Kasumi-1 (cell line): ENCODE measurements at regions not wholly inside any gene's neighbourhood (a gene's known extent, or its start where the extent isn't known, plus 50 kb on each side); places are given as distances from the start of the nearest gene placed in this dataset.

Experiments
- DNase-seq, 2 experiments: peaks; one replicate each; lab custom pipeline; 2025; lab: John Stamatoyannopoulos, UW

DNA sequence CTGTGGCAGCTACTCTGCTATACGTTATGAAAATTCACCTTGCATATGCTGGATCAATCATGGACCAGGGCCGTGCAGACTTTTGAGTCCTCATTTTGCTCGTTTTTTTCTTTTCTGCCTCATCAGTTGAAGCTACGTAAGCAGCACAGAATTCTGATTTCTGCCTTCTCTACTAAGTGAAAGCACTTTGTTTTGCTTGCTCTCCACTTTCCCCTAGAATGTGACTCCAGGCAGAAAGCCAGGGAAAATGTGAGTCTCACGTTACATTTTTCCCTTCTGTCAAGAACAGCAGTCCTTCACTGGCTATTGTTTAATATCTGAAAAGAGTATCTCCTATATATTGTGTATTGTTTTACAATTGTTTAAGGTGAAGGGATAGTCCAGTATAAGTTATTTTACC is 1840.1 kb downstream of the PCDH7 start:
- no peak for DNase-seq

DNA sequence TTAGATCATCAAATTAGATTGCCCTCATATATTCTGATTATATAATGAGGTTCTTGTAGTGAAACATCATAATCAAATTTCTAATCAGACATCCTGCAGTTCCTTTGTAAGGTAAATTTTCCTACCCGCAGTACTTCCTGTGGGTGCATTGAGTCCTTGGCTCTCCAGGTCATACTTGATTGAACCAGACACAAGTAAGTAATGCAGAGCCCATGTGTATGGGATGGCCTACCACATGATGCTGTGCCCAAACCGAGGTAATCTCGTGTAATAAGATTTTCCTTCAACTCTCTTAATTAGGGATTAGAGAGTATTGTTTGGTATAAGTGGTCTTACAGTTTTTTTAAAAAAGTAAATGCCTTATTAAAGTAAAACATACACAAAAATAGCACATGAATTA is 1841.8 kb downstream of the PCDH7 start:
- no peak for DNase-seq

DNA sequence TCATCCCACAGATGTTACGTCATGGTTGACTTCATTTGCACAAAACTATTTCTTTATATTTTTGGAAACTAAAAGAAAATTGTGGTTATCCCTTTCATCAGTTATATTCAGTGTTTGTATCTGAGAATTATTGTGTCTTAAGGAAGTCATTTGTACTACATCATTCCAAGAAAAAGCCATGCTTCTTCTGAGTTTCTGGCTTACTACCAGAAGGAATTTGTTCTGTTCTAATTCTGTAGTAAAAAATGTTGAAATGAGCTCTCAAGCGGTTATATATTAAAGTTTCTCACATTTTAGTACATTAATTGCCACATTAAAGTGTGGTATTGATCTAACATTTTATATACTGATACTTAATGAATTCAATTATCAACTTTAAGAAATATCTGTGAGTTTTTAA is 1844.5 kb downstream of the PCDH7 start:
- DNase-seq, result no peak

DNA sequence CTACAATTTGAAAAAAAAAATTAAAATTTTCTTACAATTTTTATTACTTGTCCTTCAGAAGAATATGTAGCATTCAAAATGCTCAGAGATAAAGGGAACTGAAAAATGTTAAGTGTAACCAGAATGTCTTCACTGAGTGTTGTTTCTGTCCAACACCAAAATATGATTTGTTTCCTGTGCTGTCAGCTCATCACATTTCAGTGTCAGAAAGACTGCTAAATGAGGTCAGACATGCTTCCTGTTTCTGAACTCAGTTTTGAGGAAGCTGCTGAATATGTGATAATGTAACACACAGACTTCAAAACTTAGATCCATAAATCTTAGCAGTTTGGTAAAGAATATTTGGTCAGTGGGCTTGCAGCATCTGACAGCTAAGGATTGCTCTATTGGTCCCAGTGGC is 1849.7 kb downstream of the PCDH7 start:
- peak; percentile 94 to 95 for DNase-seq

DNA sequence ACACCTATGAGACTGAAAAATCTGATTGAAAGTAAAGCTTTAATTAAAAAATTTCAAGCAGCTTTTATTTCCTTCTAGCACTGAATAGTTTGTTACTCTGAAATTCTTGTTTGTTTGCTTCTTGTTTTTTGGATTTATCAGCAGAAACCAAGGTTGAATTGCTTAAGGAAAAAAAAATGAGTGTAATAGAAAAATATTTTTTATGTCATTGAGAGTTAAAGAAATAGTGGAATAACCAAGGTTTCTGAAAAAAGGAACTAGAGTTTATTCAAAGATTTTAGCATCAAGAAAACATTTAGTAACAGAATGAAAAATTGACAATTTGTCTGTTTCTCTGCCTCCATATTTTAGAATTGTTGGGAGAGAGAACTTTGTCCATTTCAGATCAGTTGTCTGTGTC is 1852.2 kb downstream of the PCDH7 start:
- DNase-seq, result no peak

DNA sequence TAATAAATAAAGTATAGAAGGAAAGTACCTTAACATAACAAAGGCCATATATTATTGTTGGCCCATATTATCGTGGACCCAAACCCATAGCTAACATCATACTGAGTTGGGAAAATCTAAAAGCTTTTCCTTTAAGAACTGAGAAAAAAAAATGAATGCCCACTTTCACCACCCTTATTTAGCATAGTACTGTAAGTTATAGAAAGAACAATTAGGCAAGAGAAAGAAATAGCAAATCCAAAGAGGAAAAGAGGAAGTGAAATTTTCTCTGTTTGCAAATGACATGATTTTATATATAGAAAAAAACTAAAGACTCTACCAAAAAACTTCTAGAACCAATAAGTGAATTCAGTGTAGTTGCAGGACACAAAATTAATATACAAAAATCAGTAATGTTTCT is 1854.6 kb downstream of the PCDH7 start:
- peak; percentile 22 to 39 for DNase-seq

DNA sequence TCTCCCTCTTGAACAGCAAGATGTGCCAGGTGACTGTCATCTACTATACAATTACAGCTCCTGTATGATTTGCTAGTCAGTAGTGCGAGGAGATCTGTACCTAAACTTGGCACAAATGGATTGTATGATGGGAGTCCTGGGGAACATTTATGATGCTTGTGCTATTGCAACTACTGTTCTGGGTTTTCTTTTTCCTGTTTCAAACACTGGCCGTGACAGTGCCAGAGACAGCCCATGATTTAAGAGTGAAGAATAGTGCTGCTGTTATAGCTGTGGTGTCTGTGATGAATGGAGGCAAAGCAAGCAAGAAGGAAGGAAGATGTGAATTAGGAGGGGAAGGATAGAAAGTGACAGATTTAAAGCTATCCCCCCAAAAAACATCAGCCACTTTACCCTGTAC is 1868.9 kb downstream of the PCDH7 start:
- no peak for DNase-seq

DNA sequence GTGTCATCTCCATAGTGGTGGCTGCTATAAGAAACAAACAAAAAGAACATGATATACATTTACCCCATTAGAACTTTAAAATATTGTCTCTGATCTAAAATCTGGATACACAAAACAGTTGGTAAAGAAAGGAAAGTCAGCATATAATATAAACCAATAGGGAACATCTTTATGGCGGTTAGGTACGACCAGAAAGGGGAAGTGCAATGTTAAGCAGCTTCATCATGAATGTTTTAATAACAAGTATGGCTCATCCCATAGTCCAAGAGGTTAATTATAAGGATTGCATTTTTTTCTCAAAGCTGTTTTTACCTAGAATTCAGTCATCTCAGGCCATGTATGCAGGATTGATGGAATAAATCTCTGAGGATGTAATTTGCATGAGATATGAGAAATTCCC is 1869.7 kb downstream of the PCDH7 start:
- no peak for DNase-seq

DNA sequence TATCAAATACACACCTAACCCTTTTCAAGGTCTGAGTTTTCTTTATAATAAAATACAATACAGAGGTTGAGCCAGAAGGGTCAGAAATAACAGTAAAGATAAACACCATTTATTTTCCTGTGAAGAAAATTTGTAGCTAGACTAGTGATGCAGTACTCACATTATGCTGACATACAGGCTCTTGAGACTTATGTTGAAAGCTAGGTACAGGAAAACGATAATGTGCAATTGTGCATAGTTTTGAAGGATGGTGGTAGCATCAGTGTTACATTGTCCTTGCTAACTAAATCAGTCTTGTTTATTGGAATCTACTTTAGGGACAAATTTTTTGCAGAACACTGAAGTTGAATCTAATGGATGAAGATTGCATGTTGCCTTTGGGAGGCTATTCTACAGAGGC is 1877.2 kb downstream of the PCDH7 start:
- DNase-seq, result no peak

DNA sequence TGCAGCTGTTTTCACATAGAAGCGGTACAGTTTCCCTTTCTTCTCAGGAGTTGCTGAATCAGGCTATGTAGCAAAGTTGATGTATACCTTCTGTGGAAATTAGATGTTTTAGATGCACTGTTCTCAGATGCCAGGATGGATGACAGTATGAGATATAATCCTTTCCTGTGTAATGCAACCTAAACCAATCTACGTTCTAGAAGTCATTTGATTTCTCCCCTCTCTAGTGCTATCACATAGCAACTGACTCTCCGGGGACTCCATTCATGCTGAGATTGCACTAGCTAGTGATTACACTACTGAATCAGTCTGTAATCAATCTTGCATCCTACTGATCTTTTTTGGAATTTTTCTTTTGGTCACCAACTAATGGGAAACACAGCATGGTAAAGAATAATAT is 1881.7 kb downstream of the PCDH7 start:
- DNase-seq, result no peak

DNA sequence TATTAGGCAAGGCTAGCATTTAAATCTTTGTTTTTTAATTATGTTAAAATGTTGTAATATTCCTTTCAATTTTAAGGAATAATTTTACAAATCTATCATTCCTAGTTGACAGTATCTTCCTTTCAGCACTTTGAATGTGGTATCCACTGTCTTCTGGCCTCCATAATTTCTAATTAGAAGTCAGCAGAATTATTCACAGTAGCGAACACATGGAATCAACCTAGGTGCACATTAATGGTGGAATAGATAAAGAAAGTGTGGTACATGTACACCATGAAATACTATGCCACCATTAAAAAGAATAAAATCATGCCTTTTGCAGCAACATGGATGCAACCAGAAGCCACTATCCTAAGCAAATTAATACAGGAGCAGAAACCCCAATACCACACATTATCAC is 1887.8 kb downstream of the PCDH7 start:
- no peak for DNase-seq

DNA sequence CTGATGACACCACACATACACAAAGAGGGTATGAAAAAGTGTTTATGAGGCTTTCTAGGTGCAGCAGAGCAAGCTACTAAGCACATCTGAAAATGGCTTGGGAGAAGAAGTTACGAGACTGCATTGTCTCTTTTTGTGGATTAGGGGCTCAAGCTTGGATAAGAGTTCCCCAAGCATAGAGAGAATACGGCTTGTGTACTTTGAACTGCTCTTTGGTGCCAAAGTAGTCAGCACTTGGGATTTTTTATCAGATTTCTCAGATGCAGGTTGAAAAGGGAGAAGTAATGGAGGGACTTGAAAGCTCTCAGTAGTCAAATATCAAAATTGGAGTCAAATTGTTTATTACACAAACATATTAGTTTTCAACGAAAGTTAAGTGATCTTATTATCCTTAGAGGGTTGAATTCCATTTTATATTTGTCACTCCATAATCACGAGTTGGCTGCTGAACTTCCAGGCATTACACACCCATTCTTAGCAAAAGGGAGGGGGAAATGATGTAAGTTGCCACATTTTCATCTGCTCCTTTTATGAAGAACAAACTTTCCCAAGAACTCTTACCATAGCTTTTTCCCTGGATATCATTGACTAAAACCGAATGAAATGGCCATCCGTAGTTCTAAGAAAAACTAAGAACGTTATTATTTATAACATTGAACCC is 1904.9 kb downstream of the PCDH7 start:
- DNase-seq, result no peak

DNA sequence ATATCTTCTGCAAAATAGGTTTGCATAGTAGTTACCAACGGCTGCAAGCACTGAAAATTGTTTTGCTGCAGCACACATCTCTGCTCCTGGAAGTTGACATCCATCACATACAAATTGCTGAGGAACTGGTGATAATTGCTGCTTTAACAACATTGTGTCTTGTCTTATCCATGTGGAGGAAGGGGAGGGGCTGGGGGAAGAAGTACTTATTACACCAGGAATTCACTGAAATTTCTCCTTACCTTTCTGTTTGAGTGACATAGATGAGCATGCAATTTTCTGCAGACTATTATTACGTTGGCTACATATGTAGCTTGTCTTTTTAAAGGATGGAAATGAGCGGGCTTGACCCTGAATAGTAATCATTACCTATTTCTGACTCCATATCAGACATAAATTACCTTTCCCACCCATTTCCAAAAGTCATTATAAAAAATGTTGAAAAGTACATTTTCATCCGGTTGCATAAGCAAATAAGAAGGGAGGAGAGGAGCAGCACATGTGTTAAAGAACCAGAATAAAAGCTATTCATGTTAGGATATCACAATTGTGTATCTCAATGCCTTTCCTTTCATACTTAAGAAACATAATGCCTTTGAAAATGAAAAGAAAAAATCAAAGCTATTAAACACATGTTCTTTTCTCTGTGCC is 1905.6 kb downstream of the PCDH7 start:
- DNase-seq, result no peak

DNA sequence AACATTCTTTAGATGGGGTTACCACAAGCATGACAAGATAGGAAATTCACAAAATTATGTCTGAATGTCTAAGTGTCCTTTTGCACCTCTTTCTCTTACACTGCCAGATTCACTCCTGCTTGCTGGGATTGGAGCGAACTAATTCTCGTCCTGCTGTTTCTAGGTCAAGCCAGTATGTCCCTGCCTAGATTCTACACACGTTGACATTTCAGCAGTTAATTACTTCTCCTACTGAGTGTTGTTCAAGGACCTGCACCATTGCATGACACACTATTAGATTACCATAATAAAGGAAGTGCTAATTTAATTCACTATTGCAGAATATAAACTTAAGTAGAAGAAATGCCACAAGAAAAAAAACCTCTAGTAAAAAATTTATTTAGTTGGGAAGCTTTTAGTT is 1911.7 kb downstream of the PCDH7 start:
- DNase-seq, result no peak

DNA sequence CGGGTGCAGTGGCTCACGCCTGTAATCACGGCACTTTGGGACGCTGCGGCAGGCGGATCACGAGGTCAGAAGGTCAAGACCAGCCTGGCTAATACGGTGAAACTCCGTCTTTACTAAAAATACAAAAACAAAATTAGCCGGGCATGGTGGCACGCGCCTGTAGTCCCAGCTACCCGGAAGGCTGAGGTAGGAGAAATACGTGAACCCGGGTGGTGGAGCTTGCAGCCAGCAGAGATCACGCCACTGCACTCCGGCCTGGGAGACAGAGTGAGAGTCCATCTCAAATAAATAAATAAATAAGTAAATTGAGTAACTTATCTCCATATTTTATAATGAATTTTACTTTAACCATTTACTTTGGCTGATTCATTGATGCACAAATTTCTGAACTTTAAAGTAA is 1913.3 kb downstream of the PCDH7 start:
- no peak for DNase-seq

DNA sequence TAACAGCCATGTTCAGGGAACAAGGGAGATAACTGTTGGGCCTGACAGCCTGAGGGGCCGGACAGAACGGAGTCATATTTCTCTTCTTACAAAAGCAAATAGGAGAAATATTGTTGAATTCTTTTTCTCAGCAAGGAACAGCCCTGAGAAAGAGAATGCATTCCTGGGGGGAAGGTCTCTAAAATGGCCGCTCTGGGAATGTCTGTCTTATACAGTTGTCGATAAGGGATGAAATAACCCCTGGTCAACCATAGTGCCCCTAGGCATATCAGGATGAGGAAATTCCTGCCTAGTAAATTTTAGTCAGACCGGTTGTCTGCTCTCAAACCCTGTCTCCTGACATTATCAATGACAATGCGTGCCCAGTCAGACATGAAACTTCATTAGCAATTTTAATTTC is 1925.5 kb downstream of the PCDH7 start:
- no peak for DNase-seq

DNA sequence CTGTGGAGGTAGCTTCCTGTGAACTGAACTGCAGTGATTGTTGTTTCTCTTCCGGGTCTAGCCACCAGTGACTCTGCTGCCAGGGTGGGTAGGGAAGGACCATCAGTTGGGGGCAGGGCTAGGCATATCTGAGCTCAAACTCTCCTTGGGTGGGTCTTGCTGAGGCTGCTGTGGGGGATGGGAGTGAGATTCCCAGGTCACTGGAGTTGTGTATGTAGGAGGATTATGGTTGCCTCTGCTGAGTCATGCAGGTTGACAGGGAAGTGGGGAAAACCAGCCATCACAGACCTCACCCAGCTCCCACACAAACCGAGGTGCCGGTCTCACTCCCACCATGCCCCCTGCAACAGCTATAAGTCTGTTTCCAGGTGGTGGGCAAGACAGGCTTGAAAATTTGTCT is 1937.8 kb downstream of the PCDH7 start:
- DNase-seq, result no peak

DNA sequence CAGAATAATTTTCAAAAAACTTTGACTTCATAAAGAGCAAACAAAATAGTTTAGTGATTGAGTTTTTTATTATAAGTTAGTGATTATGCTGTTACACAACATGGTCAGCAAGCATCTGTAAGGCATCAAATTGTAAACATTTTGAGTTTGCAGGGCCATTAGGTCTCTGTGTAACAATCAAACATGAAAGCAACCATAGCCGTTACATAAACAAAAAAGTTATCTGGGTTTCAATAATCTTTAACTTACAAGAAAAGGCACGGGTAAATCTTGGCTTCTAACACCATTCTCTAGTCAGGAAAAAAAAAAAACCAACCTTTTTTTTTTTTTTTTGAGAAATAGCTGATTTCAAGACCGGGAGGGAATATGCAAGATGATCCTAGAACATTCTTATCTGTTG is 1941.1 kb downstream of the PCDH7 start:
- DNase-seq, result no peak

DNA sequence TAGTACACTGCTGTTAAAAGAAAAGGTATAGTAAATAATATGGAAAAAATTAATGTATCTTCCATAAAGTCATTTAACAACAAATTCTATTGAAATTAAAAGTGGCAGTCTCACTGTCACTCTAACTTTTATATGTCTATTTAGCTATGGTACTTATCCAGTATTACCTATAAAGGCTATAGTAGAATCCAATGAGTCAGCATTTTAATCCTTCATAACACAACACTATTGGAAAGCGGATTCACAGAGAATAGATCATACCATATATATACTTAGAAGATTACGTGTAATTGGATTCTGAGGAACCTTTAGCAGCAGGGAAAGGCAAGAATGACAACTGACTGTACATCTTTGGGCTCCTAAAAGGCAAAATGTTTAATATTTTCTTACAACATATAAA is 1942.6 kb downstream of the PCDH7 start:
- no peak for DNase-seq

DNA sequence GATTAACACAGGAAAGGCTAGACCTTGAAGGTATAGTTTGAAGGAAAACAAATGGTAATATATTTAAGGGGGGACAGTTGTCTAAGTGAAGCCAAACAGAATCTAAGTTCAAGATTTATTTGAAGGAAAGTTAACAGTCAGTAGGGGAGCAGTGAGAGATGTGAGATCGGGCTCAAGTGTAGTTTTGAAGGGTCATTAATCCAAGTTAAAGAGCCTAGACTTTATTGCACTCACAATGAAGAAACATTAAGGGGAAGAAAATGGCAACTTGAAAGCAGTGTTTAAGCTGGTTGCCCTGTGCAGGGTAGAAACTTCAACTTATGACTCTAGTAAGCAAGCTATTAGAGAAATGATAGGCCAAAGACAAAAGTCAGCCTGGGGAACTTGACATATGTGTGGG is 1952.2 kb downstream of the PCDH7 start:
- DNase-seq, result no peak

DNA sequence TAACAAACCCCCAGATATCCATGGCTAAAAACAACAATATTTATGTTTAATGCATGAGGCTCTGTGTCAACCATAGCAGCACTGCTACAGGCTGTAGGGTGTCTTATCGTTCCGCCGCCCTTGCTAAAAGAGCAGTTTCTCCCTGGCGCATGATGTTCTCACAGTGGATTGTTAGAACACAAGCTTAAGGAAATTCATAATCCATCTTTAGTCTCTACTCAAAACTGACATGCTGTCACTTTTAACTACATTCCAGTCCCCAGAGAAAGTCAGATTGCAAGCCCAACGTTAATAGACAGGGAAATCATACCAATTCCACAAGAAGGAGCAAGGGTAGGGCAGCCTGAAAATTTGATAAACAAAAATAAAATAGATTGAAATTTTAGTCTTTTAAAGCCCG is 1960.8 kb downstream of the PCDH7 start:
- DNase-seq, result no peak

DNA sequence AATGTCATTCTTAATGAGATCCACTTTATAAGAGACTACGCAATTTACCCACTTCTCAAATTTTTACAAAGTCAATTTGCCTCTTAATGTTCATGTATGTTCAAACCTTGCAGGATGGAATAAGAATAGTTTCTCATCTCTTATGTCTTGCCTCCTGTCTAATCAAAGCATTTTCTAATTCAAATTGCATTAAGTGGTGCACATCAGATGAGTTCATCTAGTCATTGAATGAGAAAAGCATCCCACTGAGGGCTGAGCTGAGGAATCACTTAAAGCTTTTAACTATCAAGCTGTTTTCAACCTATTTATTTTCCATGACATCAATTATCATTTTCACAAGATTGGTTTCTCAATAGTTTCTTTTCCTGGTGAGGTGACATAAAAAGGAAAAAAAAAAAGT is 1964.0 kb downstream of the PCDH7 start:
- DNase-seq, result no peak

DNA sequence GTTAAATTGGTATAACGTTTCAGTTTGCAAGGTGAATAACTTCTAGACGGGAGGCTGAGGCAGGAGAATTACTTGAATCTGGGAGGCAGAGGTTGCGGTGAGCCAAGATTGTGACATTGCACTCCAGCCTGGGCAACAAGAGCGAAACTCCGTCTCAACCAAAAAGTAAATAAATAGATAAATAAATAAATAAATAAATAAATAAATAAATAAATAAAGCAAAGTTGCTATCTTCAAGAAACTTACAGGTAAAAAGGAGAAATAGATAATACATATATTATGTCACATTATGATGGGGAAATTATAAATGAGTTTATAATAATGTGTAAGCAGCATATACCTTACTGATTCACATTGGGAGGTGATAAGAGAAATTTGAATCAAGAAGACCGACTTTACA is 1966.0 kb downstream of the PCDH7 start:
- DNase-seq, result no peak

DNA sequence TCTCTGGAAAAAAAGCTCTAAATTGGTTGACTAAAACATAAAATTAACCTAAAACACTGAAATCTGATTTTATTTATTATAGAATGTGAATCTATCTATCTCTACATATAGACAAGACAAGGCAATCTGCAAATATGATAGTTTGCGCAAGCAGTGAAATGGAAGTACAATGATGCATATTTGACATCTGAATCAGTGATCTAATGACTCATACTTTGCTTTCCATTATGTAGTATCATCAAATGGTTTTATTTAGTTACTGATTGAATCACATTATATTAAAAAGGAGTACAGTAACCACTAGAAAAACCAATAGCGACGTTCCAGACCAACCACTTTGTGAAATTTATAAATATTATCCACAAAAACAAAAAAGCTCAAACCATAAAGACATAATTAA is 1969.3 kb downstream of the PCDH7 start:
- DNase-seq, result no peak
